ENCODE measurements at regions not wholly inside any gene's neighbourhood (a gene's known extent, or its start where the extent isn't known, plus 50 kb on each side); places are given as distances from the start of the nearest gene placed in this dataset.

DNA sequence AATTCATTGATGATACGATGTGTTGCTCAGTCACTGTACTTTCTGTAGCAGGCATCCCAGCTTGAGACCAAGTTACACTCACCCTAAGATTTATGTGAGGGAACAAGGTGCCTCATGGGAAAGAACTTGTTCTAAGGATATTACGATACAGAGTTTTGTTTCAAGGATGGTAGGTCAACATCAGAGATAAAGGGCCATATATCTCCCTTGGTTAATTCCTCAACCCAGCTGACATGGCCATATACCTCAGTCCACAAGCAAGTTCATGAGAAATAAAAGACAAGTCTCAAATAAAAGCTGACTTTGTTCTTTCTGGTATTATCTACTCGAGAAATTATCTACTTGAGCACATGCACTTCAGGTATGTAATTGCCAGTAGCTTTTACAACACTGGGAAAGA is 1535.9 kb upstream of the IGFBP7 start:
- no peak for ATAC-seq (ENCODE audit: insufficient read depth, low FRiP score)
- WGBS, 2 donors, result 85 to 87% methylated on average over 3 of the region's 3 CpGs
- no peak overlapping the region for H3K9ac ChIP-seq (ENCODE audit: insufficient read depth in 1 of 2, low read length in 2 of 2)
- H3K27me3 ChIP-seq (ENCODE audit: control insufficient read depth in 3 of 3, insufficient read depth in 3 of 3, low read length in 2 of 3), result no peaks in the 10 kb centered on the region
- DNase-seq, result no peak
- TF ChIP-seq, protein P1, sequence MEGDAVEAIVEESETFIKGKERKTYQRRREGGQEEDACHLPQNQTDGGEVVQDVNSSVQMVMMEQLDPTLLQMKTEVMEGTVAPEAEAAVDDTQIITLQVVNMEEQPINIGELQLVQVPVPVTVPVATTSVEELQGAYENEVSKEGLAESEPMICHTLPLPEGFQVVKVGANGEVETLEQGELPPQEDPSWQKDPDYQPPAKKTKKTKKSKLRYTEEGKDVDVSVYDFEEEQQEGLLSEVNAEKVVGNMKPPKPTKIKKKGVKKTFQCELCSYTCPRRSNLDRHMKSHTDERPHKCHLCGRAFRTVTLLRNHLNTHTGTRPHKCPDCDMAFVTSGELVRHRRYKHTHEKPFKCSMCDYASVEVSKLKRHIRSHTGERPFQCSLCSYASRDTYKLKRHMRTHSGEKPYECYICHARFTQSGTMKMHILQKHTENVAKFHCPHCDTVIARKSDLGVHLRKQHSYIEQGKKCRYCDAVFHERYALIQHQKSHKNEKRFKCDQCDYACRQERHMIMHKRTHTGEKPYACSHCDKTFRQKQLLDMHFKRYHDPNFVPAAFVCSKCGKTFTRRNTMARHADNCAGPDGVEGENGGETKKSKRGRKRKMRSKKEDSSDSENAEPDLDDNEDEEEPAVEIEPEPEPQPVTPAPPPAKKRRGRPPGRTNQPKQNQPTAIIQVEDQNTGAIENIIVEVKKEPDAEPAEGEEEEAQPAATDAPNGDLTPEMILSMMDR (IDR thresholded peaks at IDR 0.05; ENCODE audit: control extremely low read depth, extremely low read depth), result no peak
- H3K4me3 ChIP-seq, result no peak overlapping the region
- no peaks in the 10 kb centered on the region for H3K9me3 ChIP-seq (ENCODE audit: control insufficient read depth in 4 of 4, insufficient read depth in 3 of 4, low read length in 3 of 4)
- H3K4me1 ChIP-seq (ENCODE audit: control insufficient read depth in 5 of 5, insufficient read depth in 5 of 5, low read length in 5 of 5), result no peaks in the 10 kb centered on the region
- no peak overlapping the region for H3K27ac ChIP-seq (ENCODE audit: low read depth in 1 of 2, low read length in 1 of 2)
- no peaks in the 10 kb centered on the region for H3K36me3 ChIP-seq (ENCODE audit: control insufficient read depth in 4 of 4, insufficient read depth in 4 of 4, low read length in 4 of 4)

DNA sequence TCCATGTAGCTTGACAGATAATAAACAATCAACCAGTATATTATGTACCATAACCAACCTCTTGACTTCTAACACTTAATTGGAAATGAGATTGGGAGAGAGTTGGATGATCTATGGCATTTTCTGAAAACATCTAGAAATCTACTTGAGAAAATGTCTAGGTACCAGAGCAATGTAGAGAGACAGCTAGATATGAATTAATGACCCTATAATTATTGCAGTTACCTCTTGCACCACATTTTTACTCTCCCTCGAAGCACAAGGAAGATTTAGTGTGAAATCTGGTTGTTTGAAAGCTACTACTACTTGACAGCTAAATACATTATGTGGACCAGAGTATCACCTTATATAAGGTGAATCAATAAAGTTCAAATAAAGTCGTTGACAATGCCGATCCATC is 1534.4 kb upstream of the IGFBP7 start:
- TF ChIP-seq, protein P1 (IDR thresholded peaks at IDR 0.05; ENCODE audit: control extremely low read depth, extremely low read depth), result no peak
- DNase-seq (no peak), ATAC-seq (ENCODE audit: insufficient read depth, low FRiP score) (no peak)
- Histone ChIP-seq H3K36me3 (ENCODE audit: control insufficient read depth in 4 of 4, insufficient read depth in 4 of 4, low read length in 4 of 4) (no peaks in the 10 kb centered on the region), H3K4me3 (no peak overlapping the region), H3K9me3 (ENCODE audit: control insufficient read depth in 4 of 4, insufficient read depth in 3 of 4, low read length in 3 of 4) (no peaks in the 10 kb centered on the region), H3K27ac (ENCODE audit: low read depth in 1 of 2, low read length in 1 of 2) (no peak overlapping the region), H3K4me1 (ENCODE audit: control insufficient read depth in 5 of 5, insufficient read depth in 5 of 5, low read length in 5 of 5) (no peaks in the 10 kb centered on the region), H3K27me3 (ENCODE audit: control insufficient read depth in 3 of 3, insufficient read depth in 3 of 3, low read length in 2 of 3) (no peaks in the 10 kb centered on the region), H3K9ac (ENCODE audit: insufficient read depth in 1 of 2, low read length in 2 of 2) (no peak overlapping the region)
- 81 to 84% methylated on average over 3 of the region's 3 CpGs for whole genome bisulfite sequencing, 2 donors

DNA sequence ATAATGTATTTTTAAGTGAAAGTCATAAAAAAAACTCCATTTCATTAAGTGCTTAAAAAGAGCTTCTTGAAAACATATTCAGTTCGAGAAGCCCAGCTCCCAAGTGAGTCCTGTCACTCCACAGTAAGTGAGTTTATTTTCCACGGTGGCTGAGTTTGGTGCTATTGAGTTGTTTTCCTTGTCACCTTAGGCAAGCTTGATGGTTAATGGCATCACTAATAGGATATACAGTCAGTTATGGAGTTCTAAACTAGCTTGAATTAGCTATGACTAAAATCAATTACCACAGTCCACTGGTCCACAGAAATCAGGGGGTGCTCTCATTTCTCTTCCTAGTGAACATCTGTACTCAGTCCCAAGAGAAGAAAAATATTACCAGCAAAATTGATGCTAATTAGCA is 1526.2 kb upstream of the IGFBP7 start:
- Histone ChIP-seq H3K4me3 (no peak overlapping the region), H3K9ac (ENCODE audit: insufficient read depth in 1 of 2, low read length in 2 of 2) (no peak overlapping the region), H3K27ac (ENCODE audit: low read depth in 1 of 2, low read length in 1 of 2) (no peak overlapping the region), H3K9me3 (ENCODE audit: control insufficient read depth in 4 of 4, insufficient read depth in 3 of 4, low read length in 3 of 4) (no peaks in the 10 kb centered on the region), H3K4me1 (ENCODE audit: control insufficient read depth in 5 of 5, insufficient read depth in 5 of 5, low read length in 5 of 5) (no peaks in the 10 kb centered on the region), H3K36me3 (ENCODE audit: control insufficient read depth in 4 of 4, insufficient read depth in 4 of 4, low read length in 4 of 4) (no peaks in the 10 kb centered on the region), H3K27me3 (ENCODE audit: control insufficient read depth in 3 of 3, insufficient read depth in 3 of 3, low read length in 2 of 3) (no peaks in the 10 kb centered on the region)
- WGBS, 2 donors, result 56 to 62% methylated on average over 2 of the region's 2 CpGs
- no peak for DNase-seq
- TF ChIP-seq, protein P1 (IDR thresholded peaks at IDR 0.05; ENCODE audit: control extremely low read depth, extremely low read depth), result no peak
- ATAC-seq (ENCODE audit: insufficient read depth, low FRiP score), result no peak

DNA sequence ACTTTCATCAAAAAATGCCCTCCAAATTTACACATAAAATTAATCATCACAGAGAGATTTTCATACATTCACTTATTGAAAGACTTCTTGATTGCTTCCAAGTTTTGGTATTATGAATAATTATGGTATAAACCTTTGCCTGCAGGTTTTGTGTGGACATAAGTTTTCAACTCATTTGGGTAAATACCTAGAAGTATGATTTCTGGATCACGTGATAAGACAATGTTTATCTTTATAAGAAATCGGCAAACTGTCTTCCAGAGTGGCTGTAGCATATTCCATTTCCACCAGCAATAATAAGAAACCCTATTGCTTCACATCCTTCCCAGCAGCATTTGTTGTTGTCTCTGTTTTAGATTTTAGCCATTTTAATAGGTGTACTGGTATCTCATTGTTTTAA is 1507.0 kb upstream of the IGFBP7 start:
- TF ChIP-seq, protein P1 (IDR thresholded peaks at IDR 0.05; ENCODE audit: control extremely low read depth, extremely low read depth), result no peak
- no peak overlapping the region for H3K4me3 ChIP-seq
- no peaks in the 10 kb centered on the region for H3K27me3 ChIP-seq (ENCODE audit: control insufficient read depth in 3 of 3, insufficient read depth in 3 of 3, low read length in 2 of 3)
- ATAC-seq (ENCODE audit: insufficient read depth, low FRiP score) (no peak), DNase-seq (no peak)
- H3K9me3 ChIP-seq (ENCODE audit: control insufficient read depth in 4 of 4, insufficient read depth in 3 of 4, low read length in 3 of 4), result peaks cover 0 to 2% (median under 1%) of the 10 kb centered on the region in 4 donors
- WGBS, 2 donors, result 69 to 77% methylated on average over 2 of the region's 2 CpGs
- H3K36me3 ChIP-seq (ENCODE audit: control insufficient read depth in 4 of 4, insufficient read depth in 4 of 4, low read length in 4 of 4), result no peaks in the 10 kb centered on the region
- H3K4me1 ChIP-seq (ENCODE audit: control insufficient read depth in 5 of 5, insufficient read depth in 5 of 5, low read length in 5 of 5), result no peaks in the 10 kb centered on the region
- H3K9ac ChIP-seq (ENCODE audit: insufficient read depth in 1 of 2, low read length in 2 of 2), result no peak overlapping the region
- H3K27ac ChIP-seq (ENCODE audit: low read depth in 1 of 2, low read length in 1 of 2), result no peak overlapping the region
